ENCODE measurements at regions not wholly inside any gene's neighbourhood (a gene's known extent, or its start where the extent isn't known, plus 50 kb on each side); places are given as distances from the start of the nearest gene placed in this dataset.

DNA sequence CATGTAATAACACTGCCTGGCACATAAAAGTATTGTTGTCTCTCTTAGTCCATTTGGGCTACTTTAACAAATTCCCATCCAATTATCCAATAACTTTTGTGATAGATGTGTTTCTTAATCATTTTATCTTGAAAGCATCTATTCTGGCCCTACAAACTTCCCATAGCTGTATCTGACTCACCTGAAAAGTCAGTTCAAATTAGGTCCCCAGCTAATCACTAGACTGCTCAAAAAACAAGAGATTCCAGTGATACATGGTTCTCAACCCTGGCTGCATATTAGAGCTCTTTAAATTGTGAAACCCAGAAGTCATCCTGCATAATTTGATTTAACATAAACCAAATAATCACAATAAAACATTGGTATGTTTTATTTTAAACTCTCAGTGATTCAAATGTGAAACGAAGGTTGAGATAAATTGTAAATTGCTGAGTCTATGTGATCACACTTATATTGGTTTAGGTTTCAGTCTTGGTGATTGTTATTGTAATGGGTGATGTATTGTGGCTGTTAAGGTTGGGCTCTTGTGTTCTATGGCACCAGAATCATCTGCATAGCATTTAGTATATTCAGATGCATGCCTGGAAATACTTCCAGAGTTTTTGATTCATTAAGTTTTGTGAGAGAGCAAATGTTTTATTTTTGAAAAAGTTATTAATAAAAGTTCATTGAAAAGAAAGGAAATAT, 268.9 kb upstream of the KCNMB2 start:
- TF ChIP-seq, protein P1, sequence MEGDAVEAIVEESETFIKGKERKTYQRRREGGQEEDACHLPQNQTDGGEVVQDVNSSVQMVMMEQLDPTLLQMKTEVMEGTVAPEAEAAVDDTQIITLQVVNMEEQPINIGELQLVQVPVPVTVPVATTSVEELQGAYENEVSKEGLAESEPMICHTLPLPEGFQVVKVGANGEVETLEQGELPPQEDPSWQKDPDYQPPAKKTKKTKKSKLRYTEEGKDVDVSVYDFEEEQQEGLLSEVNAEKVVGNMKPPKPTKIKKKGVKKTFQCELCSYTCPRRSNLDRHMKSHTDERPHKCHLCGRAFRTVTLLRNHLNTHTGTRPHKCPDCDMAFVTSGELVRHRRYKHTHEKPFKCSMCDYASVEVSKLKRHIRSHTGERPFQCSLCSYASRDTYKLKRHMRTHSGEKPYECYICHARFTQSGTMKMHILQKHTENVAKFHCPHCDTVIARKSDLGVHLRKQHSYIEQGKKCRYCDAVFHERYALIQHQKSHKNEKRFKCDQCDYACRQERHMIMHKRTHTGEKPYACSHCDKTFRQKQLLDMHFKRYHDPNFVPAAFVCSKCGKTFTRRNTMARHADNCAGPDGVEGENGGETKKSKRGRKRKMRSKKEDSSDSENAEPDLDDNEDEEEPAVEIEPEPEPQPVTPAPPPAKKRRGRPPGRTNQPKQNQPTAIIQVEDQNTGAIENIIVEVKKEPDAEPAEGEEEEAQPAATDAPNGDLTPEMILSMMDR (IDR thresholded peaks at IDR 0.05): no peak
- TF ChIP-seq POLR2A (IDR thresholded peaks at IDR 0.05): no peak

All from thyroid gland (tissue), 4 donors.